HG03196 (cell line): ENCODE measurements at regions not wholly inside any gene's neighbourhood (a gene's known extent, or its start where the extent isn't known, plus 50 kb on each side); places are given as distances from the start of the nearest gene placed in this dataset.
"Not testable (repeated sequence)": the region's sequence is repeated elsewhere in the genome, so short reads cannot be mapped to it uniquely, and the experiment has no call there.

Experiments used
- ATAC-seq: cut with Tn5 transposase; IDR thresholded peaks from one replicate; pipeline ENCODE4 v1.9.1; 2021; ENCODE audit not compliant: unreplicated experiment

DNA sequence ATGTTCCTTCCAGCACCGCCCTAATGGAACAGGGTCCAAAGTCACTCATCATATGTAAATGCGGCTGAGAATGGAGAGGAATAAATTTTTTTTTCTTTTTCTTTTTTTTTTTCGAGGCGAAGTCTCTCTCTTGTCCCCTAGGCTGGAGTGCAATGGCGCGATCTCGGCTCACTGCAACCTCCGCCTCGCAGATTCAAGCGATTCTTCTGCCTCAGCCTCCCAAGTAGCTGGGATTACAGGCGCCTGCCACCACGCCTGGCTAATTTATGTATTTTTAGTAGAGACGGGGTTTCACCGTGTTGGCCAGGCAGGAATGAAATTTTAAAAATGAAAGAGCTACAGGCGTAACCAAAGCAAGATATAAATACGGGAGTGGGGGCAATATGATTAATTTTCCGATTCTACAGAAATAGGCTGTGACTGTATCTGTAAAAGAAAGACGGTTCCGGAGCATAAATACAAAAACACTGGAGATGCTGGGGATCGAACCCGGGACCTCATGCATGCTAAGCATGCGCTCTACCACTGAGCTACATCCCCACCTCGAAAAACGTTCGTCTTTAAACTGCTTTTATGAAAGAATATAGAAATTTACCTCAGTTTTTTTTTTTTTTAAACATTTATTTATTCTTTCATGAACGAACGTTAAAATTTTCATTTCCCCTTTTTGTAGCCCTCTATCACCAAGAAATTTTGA lies 132.2 kb downstream of the GPX5 start:
- no peak for ATAC-seq

DNA sequence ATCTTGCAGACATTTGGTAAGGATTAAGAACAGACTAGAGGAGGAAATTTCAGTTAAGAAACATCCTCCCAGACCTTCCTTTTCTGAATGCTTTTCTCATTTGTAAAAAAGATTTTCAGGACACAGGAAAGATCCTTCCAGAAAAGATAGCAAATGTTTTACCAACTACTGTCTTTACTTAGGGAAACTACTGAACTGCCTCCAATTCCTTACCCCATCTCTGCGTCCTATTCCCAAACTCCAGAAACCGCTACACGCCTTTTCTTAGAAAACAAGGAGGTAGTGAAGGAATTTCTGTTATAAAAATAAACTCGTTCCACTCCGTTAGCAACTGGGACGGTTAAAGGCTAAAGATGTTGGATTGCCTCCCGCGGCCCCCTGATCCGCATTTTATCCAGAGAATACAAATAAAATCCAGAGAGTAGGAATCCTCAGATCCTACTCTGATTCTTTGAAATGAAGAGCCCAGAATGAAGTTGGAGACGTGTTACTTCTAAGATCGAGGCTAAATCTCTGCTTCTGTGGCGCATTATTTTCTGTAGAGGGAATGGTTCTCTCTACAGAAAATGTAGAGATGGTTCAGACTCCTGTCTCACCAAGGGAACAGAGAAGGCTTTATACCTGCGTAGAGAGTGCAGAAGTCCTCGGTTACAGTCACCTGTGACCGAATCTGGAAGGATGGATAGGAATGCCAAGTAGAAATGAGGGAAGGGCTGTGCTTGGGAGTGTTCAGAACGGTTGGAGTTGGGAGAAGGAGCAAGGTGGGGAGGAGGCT lies 133.0 kb downstream of the GPX5 start:
- ATAC-seq = no peak

DNA sequence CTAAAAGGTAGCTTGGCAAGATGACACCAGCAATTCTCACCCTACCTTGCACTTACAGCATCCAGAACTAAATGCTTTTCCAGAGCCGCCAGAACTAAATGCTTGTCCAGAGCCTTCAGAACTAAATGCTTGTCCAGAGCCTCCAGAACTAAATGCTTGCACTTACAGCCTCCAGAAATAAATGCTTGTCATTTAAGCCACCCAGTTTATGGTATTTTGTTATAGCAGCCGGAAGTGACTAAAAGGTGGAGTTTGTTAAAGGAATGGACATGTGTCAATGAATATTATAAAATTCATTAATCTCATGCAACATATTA lies 133.5 kb downstream of the GPX5 start:
- ATAC-seq = no peak

DNA sequence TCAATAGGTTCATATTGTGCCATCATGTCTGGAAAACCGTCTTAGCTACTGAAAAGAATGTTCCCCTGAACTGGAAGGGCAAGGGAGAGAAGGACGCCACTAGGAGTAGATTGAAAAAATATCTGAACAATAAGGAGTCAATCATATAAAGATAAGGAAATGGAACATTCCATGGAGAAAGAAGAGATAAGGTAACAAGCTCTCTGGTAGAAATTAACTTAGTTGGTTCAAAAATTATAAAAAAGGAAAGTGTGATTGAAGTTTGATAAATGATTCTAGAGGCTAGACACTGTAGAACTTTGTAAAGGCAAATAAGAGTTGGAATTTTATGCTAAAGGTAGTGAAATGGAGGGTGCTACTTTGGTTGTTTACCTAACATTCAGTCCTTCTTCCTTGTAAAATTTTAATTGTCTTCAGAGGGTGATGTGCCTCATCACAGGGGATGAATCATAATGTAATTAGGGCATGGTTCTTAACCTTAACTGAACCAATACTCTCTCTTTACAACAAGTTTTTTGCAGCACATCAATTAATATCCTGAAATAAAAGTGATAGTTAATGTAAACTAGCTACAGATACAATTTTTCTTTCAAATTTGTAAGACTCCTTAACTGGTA lies 135.5 kb downstream of the GPX5 start:
- no peak for ATAC-seq

DNA sequence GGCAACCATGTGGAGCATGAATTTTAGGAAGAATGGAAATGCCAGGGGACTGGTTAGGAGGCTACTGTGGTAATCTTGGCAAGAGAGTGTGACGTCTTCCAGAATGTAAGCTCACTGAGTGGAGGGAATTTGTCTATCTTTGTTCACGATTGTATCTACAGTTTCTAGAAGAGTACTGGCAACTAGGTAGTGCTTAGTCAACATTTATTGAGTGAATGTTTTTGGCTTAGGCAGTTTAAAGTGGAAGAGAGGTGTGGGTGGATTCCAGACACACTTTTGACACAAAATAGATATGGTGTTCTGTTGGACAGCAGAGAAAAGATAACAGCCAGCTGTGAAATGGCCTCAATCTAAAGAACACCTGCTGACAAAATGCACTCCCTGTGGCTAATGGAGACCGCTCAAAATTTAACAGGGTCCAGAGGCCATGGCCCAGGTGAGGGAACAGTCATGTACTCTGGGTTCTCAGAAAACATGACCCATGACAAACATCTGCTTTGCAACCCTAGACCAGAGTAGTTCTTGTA lies 139.3 kb downstream of the GPX5 start:
- no peak for ATAC-seq

DNA sequence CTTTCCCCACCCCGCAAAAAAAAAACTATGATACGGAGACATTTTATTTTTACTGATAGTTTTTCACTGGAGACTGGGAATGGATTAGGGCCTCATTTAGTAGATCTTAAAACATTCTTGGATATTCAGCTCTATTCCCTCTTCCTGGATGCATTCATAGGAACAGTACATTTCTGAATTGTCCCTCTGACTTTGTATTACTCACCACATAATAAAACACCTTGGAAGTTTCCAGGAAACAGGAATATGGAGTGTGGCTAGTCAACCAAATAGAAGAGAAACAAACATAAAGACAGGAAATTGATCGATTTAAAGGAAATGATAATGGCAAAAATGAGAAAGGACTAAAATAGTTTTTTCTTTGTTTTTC lies 147.7 kb downstream of the GPX5 start:
- ATAC-seq = no peak

DNA sequence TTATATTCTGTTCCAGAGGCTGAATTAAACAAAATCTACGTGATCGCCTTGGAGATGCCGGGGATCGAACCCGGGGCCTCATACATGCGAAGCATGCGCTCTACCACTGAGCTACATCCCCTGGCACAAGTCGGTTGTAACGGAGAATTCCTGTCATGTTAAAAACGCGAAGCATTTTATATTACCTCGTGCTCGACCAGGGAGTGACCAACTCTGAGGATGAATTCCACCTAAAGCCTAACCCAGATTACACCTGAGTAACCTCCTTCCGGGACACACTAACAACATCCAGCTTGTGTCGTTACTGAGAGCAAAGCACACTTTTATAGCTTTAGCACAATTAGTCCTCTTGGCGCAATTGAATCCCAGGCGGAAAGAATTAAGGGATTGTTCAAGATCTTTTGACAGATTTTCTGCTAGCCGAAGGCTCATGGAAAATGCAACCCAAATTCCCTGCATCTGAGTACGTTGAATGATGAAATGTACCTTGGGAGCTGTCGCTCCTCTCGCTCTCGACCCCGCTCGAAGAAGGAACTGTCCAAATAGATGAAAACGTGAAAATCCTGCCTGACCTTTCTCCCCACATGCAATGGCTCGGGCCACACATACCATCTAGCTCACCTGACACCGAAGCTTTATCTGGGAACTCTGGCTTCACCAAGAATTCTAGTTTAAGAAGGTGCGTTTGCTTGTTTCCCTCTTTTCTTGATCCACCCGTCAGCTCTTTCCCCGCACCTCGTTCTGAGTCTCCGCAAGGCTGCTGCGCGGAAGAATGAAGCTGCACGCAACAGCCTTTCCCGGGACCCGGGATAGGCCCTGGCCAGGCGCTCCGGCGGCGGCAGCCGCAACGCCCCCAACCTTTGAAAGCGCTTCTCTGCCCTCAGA lies 148.3 kb downstream of the GPX5 start:
- no peak for ATAC-seq

DNA sequence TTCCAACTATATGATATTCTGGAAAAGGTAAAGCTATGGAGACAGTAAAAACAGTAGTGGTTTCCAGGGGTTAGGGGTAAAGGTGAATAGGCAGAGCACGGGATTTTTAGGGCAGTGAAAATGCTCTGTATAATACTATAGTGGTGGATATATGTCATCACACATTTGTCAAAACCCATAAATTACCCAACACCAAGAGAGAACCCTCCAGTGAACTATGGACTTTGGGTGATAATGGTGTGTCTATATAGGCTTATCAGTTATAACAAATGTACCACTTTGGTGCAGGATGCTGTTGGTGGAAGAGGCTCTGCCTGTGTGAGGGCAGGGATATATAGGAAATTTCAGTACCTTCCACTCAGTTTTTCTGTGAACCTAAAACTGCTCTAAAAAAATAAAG lies 149.9 kb downstream of the GPX5 start:
- ATAC-seq = no peak

DNA sequence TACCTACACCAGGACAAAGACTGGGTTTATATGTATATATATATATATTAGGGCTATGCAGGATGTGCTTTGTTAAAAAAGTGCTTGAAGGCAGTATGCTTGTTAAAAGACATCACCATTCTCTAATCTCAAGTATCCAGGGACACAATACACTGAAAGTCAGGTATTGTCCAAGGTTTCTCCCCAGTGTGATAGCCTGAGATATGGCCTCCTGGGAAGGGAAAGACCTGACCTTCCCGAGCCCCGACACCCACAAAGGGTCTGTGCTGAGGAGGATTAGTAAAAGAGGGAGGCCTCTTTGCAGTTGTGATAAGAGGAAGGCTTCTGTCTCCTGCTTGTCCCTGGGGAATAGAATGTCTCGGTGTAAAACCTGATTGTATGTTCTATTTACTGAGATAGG lies 156.9 kb downstream of the GPX5 start:
- ATAC-seq = no peak

DNA sequence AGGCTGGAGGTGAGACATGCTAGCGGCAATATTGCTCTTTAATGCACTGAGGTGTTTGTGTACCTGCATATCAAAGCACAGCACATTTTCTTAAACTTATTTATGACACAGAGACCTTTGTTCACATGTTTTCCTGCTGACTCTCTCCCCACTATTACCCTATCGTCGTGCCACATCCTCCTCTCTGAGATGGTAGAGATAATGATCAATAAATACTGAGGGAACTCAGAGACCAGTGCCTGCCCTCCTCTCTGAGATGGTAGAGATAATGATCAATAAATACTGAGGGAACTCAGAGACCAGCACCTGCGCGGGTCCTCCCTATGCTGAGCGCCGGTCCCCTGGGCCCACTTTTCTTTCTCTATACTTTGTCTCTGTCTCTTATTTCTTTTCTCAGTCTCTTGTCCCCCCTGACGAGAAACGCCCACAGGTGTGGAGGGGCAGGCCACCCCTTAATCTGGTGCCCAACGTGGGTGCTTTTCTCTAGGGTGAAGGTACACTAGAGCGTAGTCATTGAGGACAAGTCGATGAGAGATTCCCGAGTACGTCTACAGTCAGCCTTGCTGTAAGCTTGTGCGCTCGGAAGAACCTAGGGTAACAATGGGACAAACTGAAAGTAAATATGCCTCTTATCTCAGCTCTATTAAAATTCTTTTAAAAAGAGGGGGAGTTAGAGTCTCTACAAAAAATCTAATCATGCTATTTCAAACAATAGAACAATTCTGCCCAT lies 157.4 kb downstream of the GPX5 start:
- ATAC-seq = not testable (repeated sequence)

DNA sequence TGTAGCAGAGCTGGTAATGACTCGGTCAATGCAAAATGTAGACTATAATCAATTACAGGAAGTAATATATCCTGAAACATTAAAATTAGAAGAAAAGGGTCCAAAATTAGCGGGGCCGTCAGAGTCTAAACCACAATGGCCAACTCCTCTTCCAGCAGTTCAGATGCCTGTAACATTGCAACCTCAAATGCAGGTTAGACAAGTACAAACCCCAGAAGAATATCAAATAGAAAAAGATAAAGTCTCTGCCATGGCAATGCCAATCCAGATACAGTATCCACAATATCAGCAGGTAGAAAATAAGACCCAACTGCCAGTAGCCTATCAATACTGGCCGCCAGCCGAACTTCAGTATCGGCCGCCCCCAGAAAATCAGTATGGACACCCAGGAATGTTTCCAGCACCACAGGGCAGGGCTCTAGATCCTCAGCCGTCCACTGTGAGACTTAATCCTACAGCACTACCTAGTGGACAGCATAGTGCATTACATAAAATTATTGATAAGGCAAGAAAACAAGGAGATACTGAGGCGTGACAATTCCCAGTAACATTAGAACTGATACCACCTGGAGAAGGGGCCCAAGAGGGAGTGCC lies 158.4 kb downstream of the GPX5 start:
- no peak for ATAC-seq

DNA sequence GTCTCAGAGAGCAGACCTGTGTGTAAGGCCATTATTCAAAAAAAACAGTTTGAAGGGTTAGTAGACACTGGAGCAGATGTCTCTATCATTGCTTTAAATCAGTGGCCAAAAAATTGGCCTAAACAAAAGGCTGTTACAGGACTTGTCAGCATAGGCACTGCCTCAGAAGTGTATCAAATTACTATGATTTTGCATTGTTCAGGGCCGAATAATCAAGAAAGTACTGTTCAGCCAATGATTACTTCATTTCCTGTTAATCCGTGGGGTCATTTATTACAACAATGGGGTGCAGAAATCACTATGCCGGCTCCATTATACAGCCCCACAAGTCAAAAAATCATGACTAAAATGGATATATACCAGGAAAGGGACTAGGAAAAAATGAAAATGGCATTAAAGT lies 160.3 kb downstream of the GPX5 start:
- ATAC-seq = not testable (repeated sequence)

DNA sequence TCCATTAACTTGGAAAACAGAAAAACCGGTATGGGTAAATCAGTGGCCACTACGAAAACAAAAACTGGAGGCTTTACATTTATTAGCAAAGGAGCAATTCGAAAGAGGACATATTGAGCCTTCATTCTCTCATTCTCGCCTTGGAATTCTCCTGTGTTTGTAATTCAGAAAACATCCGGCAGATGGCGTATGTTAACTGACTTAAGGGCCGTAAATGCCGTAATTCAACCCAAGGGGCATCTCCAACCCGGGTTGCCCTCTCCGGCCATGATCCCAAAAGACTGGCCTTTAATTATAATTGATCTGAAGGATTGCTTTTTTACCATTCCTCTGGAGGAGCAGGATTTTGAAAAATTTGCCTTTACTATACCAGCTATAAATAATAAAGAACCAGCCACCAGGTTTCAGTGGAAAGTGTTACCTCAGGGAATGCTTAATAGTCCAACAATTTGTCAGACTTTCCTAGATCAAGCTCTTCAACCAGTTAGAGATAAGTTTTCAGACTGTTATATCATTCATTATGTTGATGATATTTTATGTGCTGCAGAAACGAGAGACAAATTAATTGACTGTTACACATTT lies 160.9 kb downstream of the GPX5 start:
- not testable (repeated sequence) for ATAC-seq

DNA sequence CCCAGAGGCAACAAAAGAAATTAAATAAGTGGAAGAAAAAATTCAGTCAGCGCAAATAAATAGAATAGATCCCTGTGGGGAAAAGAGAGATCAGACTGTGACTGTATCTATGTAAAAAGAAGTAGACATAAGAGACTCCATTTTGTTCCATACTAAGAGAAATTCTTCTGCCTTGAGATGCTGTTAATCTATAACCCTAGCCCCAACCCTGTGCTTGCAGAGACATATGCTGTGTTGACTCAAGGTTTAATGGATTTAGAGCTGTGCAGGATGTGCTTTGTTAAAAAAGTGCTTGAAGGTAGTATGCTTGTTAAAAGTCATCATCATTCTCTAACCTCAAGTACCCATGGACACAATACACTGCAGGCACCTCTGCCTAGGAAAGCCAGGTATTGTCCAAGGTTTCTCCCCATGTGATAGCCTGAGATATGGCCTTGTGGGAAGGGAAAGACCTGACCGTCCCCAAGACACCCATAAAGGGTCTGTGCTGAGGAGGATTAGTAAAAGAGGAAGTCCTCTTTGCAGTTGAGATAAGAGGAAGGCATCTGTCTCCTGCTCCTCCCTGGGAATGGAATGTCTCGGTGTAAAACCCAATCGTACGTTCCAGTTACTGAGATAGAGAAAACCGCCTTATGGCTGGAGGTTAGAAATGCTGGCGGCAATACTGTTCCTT lies 161.8 kb downstream of the GPX5 start:
- ATAC-seq = not testable (repeated sequence)

DNA sequence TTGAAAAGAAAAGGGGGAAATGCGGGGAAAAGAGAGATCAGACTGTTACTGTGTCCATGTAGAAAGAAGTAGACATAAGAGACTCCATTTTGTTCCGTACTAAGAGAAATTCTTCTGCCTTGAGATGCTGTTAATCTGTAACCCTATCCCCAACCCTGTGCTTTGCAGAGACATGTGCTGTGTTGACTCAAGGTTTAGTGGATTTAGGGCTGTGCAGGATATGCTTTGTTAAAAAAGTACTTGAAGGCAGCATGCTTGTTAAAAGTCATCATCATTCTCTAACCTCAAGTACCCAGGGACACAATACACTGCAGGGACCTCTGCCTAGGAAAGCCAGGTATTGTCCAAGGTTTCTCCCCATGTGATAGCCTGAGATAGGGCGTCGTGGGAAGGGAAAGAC lies 166.3 kb downstream of the GPX5 start:
- not testable (repeated sequence) for ATAC-seq

DNA sequence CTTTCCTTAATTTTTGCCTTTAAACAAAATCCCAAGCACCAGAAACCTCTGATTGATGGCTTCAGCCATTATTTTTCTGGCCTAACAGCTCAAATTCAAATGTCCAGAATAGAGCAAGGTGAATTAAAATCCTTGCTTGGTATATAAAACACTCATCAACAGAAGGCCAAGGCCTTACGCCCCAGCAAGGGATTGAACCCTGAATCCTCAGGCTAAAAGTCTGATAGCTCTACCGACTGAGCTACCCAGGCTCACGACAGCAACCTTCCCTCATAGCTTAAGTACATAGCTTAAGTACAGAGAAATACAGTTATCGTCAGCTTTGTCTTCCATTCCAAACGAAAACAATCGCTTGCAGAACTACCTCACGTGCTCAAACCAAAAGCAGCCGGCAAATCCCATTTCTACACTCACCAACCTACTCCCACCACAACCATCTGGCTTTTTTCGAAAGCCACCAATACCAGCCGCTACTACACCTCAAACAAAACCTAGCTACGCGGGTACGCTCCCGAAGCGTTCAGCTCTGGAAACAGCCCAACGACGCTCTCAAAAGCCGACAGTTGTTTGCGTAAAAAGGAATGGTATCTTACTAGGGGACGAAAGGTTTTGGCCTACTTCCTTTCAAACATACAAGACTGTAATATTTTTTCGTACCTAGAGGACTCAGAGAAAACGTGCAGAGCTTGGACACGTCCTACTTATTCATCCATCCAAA lies 167.5 kb downstream of the GPX5 start:
- no peak for ATAC-seq

DNA sequence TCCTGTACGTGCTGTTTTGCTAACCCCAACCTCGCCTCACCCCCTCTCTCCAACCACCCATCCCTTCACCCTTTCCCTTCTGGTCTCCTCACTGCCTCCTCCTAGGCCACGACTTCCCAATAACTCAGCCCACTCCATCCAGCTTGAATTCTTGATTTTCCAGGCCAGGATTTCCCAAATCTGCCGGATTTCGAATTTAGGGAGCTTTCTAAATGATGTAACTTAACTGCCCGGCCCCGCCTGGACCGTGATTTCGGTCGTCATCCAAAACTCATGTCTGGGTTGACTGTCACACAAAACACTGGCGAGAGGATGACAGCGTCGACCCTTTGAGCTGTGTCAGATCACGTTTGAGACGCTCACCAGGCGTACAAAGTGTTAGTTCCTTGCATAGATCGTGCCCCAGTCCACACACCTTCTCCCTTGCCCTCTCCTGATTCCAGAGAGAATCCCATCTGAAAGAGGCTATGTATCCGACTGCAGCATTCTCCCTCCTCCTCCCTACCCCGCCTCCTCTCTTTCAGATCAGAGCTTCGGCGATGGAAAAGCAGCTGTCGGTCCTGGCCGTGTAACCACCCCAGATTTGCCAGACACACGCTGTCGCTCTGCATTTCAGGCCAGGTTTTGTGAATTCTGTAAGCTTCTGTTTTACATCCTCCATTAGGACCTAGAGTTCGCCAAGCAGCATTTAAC lies 168.2 kb downstream of the GPX5 start:
- no peak for ATAC-seq

DNA sequence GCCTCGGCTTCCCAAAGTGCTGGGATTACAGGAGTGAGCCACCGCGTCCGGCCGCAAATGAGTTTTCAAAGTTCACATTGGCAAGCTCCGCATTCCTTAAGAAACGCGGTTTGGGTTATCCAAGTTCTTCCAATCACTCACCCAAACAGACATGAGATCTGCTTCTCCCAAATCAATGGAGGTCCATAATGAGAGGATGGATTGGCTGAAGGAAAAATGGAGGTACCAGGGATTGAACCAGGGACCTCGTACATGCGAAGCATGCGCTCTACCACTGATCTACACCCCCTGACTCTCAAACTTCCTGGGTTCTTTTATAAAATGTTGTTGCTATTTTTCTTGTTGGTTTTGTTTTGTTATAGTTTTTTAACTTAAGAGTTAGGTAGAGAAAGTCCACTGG lies 170.0 kb downstream of the GPX5 start:
- ATAC-seq = no peak
